Neural cell (in vitro differentiated cells): ENCODE measurements at regions not wholly inside any gene's neighbourhood (a gene's known extent, or its start where the extent isn't known, plus 50 kb on each side); places are given as distances from the start of the nearest gene placed in this dataset.
"Not testable (repeated sequence)": the region's sequence is repeated elsewhere in the genome, so short reads cannot be mapped to it uniquely, and the experiment has no call there.

Experiments
- H2AFZ ChIP-seq: fragments of 200-600, 300-800 bp; sonication (generic), shearing (Covaris generic); 2 replicates; pipeline ENCODE4 v1.6.0; 2014; ENCODE audit warnings: low read depth, mild to moderate bottlenecking, antibody characterized with exemption, low read length, moderate library complexity
- H3F3A ChIP-seq: fragments of 200-600 bp; shearing (Covaris generic); 2 replicates; pipeline ENCODE4 v1.6.1; 2016; ENCODE audit warnings: mild to moderate bottlenecking, moderate library complexity, mixed read lengths, antibody characterized with exemption, low read length; ENCODE audit not compliant: insufficient read depth, poor library complexity, severe bottlenecking
- H3K27ac ChIP-seq: fragments of 200-600, 300-800 bp; sonication (generic), shearing (Covaris generic); 2 replicates; pipeline ENCODE4 v1.5.1; 2014; ENCODE audit warnings: mild to moderate bottlenecking, low read length, moderate library complexity
- H3K27me3 ChIP-seq: fragments of 300-800, 200-600 bp; sonication (generic), shearing (Covaris generic); 2 replicates; pipeline ENCODE4 v1.6.0; 2014; ENCODE audit warnings: mild to moderate bottlenecking, low read depth, low read length, moderate library complexity; ENCODE audit not compliant: insufficient read depth
- H3K36me3 ChIP-seq: fragments of 300-800, 200-600 bp; sonication (generic), shearing (Covaris generic); 2 replicates; pipeline ENCODE4 v1.5.1; 2014; ENCODE audit warnings: mild to moderate bottlenecking, antibody characterized with exemption, low read length, moderate library complexity; ENCODE audit not compliant: insufficient read depth
- H3K4me2 ChIP-seq: fragments of 300-800, 200-600 bp; sonication (generic), shearing (Covaris generic); 2 replicates; pipeline ENCODE4 v1.6.0; 2014; ENCODE audit warnings: mild to moderate bottlenecking, low read length
- H3K4me3 ChIP-seq: fragments of 300-800, 200-600 bp; sonication (generic), shearing (Covaris generic); 2 replicates; pipeline ENCODE4 v1.5.1; 2014; ENCODE audit warnings: mild to moderate bottlenecking, low read length, moderate library complexity
- H3K79me2 ChIP-seq: fragments of 200-600 bp; shearing (Covaris generic); replicated peaks from 2 replicates; pipeline ENCODE4 v1.6.0; 2014; ENCODE audit warnings: mild to moderate bottlenecking, low read length, moderate library complexity; ENCODE audit not compliant: insufficient read depth
- H3K9ac ChIP-seq: fragments of 300-800, 200-600 bp; sonication (generic), shearing (Covaris generic); 2 replicates; pipeline ENCODE4 v1.6.1; 2016; ENCODE audit warnings: mild to moderate bottlenecking, low read length, mixed read lengths
- H3K9me2 ChIP-seq: fragments of 200-600 bp; shearing (Covaris generic); 2 replicates; pipeline ENCODE4 v1.6.1; 2016; ENCODE audit warnings: mild to moderate bottlenecking, low read length, mixed read lengths; ENCODE audit not compliant: insufficient read depth
- H3K9me3 ChIP-seq: fragments of 200-600, 300-800 bp; sonication (generic), shearing (Covaris generic); 2 replicates; pipeline ENCODE4 v1.6.1; 2016; ENCODE audit warnings: mild to moderate bottlenecking, mixed run types, low read length, moderate library complexity, mixed read lengths
- H4K20me1 ChIP-seq: fragments of 200-600 bp; shearing (Covaris generic); 2 replicates; pipeline ENCODE4 v1.6.1; 2016; ENCODE audit warnings: mild to moderate bottlenecking, mixed run types; ENCODE audit not compliant: insufficient read depth
- EP300 ChIP-seq: fragments of 450-650 bp; conservative IDR thresholded peaks from 2 replicates; pipeline ENCODE4 v1.6.1; 2014; ENCODE audit warnings: antibody characterized with exemption, mild to moderate bottlenecking, moderate library complexity; ENCODE audit not compliant: poor library complexity, severe bottlenecking
- EZH2 ChIP-seq: fragments of 200-600, 300-800 bp; shearing (Covaris generic), sonication (generic); IDR thresholded peaks from 2 replicates; pipeline ENCODE4 v1.6.1; 2014; ENCODE audit warnings: antibody characterized with exemption, low read length, borderline replicate concordance, mild to moderate bottlenecking; ENCODE audit not compliant: insufficient read depth, poor library complexity, severe bottlenecking
- MXI1 ChIP-seq: fragments of 450-650 bp; conservative IDR thresholded peaks from 2 replicates; pipeline ENCODE4 v1.6.1; 2014; ENCODE audit warnings: antibody characterized with exemption, mild to moderate bottlenecking; ENCODE audit not compliant: poor library complexity, severe bottlenecking
- POLR2AphosphoS5 ChIP-seq: IDR thresholded peaks from 2 replicates; pipeline ENCODE4 v1.6.1; 2012
- RAD21 ChIP-seq: fragments of 450-650 bp; conservative IDR thresholded peaks from 2 replicates; pipeline ENCODE4 v1.6.1; 2014; ENCODE audit warnings: antibody characterized with exemption, mild to moderate bottlenecking, moderate library complexity
- TAF1 ChIP-seq: IDR thresholded peaks from 2 replicates; pipeline ENCODE4 v1.6.1; 2012; ENCODE audit warnings: low read depth
- TF ChIP-seq, protein P1 (sequence below): fragments of 450-650 bp; IDR thresholded peaks from 2 replicates; pipeline ENCODE4 v1.5.1; 2014; ENCODE audit warnings: antibody characterized with exemption, mild to moderate bottlenecking, moderate library complexity; ENCODE audit not compliant: poor library complexity, severe bottlenecking
- TF ChIP-seq, protein P2 (sequence below): IDR thresholded peaks from 2 replicates; pipeline ENCODE4 v1.6.1; 2012; ENCODE audit warnings: borderline replicate concordance

DNA sequence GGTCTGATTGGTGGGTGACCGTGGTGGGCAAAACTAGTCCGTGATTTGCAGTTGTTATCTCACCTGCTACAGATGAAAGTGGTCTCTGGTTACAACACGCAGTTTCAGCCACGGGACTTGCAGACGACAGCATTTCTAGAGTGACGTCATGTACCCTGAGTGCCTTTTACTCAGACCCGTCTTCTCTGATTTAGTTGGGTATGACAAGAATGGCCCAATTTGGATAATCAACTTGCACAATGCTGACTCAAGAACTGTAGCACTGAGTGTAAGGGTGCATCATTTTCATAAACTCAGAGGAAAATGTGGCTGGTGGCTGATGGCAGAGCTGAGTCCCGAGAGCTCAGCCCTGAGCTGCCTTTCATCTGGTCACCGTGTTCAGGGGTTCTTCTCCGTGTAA, 281.4 kb upstream of the FRG1 start:
- no peak for TF ChIP-seq MXI1
- TF ChIP-seq, protein P1, sequence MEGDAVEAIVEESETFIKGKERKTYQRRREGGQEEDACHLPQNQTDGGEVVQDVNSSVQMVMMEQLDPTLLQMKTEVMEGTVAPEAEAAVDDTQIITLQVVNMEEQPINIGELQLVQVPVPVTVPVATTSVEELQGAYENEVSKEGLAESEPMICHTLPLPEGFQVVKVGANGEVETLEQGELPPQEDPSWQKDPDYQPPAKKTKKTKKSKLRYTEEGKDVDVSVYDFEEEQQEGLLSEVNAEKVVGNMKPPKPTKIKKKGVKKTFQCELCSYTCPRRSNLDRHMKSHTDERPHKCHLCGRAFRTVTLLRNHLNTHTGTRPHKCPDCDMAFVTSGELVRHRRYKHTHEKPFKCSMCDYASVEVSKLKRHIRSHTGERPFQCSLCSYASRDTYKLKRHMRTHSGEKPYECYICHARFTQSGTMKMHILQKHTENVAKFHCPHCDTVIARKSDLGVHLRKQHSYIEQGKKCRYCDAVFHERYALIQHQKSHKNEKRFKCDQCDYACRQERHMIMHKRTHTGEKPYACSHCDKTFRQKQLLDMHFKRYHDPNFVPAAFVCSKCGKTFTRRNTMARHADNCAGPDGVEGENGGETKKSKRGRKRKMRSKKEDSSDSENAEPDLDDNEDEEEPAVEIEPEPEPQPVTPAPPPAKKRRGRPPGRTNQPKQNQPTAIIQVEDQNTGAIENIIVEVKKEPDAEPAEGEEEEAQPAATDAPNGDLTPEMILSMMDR = no peak
- H3K9me2 ChIP-seq = no peaks in the 10 kb centered on the region
- H3K27me3 ChIP-seq = no peaks in the 10 kb centered on the region
- H3F3A ChIP-seq = no peaks in the 10 kb centered on the region
- H3K79me2 ChIP-seq = no peaks in the 10 kb centered on the region
- H3K9me3 ChIP-seq = no peaks in the 10 kb centered on the region
- H3K9ac ChIP-seq = no peak overlapping the region
- no peak overlapping the region for H3K4me2 ChIP-seq
- no peaks in the 10 kb centered on the region for H3K36me3 ChIP-seq
- no peaks in the 10 kb centered on the region for H4K20me1 ChIP-seq
- H3K27ac ChIP-seq = no peak overlapping the region
- H2AFZ ChIP-seq = no peak overlapping the region
- no peak overlapping the region for H3K4me3 ChIP-seq

DNA sequence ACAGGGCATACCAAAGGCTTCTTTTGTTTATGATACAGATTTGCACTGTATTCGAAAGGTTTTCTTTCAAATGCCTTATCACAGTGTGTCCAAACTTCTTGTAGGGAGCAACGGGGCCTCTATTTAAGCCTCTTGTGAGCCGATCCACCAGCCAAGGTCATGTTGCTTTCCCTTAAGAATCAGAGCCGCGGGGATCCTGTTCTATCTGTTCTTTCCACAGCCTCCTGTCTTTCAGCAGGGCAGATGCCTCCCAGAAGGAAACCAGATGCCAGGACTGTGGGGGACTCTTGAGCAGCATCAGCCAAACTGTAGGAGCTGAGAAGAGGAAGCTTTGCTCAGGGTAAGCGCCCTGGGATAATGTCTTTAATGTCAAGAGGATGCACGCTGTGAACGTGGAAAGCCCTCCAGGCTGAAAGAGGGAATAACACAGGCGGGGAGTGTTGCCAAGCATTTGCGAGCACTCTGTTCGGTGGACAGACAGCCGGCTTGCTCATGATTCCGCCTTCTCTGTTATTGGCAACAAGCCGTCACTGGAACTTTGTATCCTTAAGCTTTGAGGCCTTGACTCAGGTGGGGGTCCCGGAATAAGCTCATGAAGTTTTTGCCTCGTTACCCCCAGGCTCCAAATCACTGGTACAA, 279.8 kb upstream of the FRG1 start:
- Histone ChIP-seq H3K79me2 (no peaks in the 10 kb centered on the region), H3K27me3 (no peaks in the 10 kb centered on the region), H3K9me2 (no peaks in the 10 kb centered on the region), H4K20me1 (no peaks in the 10 kb centered on the region), H3K4me2 (no peak overlapping the region), H3F3A (no peaks in the 10 kb centered on the region), H3K4me3 (no peak overlapping the region), H2AFZ (no peak overlapping the region), H3K9ac (no peak overlapping the region), H3K27ac (no peak overlapping the region), H3K36me3 (no peaks in the 10 kb centered on the region), H3K9me3 (no peaks in the 10 kb centered on the region)
- TF ChIP-seq TAF1 = no peak

DNA sequence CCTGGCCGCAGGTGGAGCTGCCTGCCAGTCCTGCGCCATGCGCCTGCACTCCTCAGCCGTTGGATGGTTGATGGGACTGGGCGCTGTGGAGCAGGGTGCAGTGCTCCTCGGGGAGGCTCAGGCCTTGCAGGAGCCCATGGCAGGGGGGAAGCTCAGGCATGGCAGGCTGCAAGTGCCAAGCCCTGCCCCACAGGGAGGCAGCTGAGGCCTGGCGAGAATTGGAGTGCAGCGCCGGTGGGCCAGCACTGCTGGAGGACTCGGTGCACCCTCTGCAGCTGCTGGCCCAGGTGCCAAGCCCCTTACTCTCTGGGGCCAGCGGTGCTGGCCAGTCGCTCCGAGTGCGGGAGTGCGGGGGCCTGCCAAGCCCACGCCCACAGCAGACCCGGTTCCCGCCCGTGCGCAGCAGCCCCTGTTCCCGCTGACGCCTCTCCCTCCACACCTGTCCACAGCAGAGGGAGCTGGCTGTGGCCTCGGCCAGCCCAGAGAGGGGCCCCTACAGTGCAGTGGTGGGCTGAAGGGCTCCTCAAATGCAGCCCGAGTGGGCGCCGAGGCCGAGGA, 275.9 kb upstream of the FRG1 start:
- Histone ChIP-seq H3K4me2 (no peak overlapping the region), H3K27ac (no peak overlapping the region), H3K27me3 (no peaks in the 10 kb centered on the region), H4K20me1 (no peaks in the 10 kb centered on the region), H3K79me2 (no peaks in the 10 kb centered on the region), H3K9me3 (no peaks in the 10 kb centered on the region), H2AFZ (no peak overlapping the region), H3K36me3 (no peaks in the 10 kb centered on the region), H3F3A (no peaks in the 10 kb centered on the region), H3K4me3 (no peak overlapping the region), H3K9ac (no peak overlapping the region), H3K9me2 (no peaks in the 10 kb centered on the region)
- TF ChIP-seq, protein P2, sequence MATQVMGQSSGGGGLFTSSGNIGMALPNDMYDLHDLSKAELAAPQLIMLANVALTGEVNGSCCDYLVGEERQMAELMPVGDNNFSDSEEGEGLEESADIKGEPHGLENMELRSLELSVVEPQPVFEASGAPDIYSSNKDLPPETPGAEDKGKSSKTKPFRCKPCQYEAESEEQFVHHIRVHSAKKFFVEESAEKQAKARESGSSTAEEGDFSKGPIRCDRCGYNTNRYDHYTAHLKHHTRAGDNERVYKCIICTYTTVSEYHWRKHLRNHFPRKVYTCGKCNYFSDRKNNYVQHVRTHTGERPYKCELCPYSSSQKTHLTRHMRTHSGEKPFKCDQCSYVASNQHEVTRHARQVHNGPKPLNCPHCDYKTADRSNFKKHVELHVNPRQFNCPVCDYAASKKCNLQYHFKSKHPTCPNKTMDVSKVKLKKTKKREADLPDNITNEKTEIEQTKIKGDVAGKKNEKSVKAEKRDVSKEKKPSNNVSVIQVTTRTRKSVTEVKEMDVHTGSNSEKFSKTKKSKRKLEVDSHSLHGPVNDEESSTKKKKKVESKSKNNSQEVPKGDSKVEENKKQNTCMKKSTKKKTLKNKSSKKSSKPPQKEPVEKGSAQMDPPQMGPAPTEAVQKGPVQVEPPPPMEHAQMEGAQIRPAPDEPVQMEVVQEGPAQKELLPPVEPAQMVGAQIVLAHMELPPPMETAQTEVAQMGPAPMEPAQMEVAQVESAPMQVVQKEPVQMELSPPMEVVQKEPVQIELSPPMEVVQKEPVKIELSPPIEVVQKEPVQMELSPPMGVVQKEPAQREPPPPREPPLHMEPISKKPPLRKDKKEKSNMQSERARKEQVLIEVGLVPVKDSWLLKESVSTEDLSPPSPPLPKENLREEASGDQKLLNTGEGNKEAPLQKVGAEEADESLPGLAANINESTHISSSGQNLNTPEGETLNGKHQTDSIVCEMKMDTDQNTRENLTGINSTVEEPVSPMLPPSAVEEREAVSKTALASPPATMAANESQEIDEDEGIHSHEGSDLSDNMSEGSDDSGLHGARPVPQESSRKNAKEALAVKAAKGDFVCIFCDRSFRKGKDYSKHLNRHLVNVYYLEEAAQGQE = no peak
- no peak for TF ChIP-seq EZH2
- no peak for TF ChIP-seq EP300
- no peak for TF ChIP-seq POLR2AphosphoS5
- no peak for TF ChIP-seq TAF1
- TF ChIP-seq, protein P1 = no peak
- TF ChIP-seq RAD21 = no peak
- TF ChIP-seq MXI1 = no peak

DNA sequence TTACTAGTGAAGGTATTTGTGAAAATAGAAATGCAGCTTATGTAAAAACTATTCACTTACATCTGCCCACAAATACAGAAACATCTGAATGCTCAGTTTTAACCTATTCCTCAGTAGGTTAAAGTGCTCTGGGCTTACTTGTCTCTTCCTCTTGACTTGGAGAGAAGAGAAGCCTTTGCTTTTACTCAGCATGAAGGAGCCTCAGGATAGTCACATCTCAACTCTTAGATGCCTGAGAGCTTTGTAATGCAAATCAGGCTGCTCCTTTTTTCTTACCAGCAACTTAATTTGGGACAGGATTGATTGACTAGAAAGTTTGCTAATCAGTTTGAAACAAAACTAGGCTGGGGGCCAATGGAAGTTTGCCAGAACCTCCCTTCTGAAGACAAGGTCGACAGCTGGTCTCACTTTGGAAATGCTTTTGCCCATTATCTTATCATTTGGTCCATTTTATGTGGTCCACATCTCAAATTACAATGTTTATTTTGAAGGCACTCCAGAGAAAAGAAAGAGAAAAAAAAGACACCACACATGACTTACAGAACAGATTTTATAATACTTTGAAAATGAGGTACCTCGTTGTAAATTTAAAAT, 274.9 kb upstream of the FRG1 start:
- not testable (repeated sequence) for H4K20me1 ChIP-seq, H3K36me3 ChIP-seq, H3K4me2 ChIP-seq, H3K9ac ChIP-seq, H3K9me3 ChIP-seq, H3K79me2 ChIP-seq, H3F3A ChIP-seq, H3K9me2 ChIP-seq, H3K27ac ChIP-seq, H3K27me3 ChIP-seq, H3K4me3 ChIP-seq, H2AFZ ChIP-seq
